ENCODE measurements at regions not wholly inside any gene's neighbourhood (a gene's known extent, or its start where the extent isn't known, plus 50 kb on each side); places are given as distances from the start of the nearest gene placed in this dataset.
"Not testable (repeated sequence)": the region's sequence is repeated elsewhere in the genome, so short reads cannot be mapped to it uniquely, and the experiment has no call there.

DNA sequence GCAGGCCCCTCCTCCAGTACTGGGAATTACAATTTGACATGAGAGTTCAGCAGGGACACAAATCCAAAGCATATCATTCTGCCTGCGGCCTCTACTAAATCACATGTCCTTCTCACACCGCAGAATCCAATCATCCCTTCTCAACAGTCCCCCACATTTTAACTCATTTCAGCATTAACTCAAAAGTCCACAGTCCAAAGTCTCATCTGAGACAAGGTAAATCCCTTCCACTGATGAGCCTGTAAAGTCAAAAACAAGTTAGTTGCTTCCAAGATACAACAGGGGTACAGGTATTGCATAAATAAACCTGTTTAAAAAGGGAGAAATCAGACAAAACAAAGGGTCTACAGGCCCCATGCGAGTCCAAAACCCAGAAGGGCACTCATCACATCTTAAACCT, 64.0 kb downstream of the EBNA1BP2 start:
- no peak for DNase-seq

- DNase-seq = no peak
Observed at GRCh38 chr1:43107664-43108063, 64.4 kb downstream of the EBNA1BP2 start.

GRCh38 chr1:43104027-43104763, 67.9 kb downstream of the EBNA1BP2 start:
- no peak for DNase-seq

DNA sequence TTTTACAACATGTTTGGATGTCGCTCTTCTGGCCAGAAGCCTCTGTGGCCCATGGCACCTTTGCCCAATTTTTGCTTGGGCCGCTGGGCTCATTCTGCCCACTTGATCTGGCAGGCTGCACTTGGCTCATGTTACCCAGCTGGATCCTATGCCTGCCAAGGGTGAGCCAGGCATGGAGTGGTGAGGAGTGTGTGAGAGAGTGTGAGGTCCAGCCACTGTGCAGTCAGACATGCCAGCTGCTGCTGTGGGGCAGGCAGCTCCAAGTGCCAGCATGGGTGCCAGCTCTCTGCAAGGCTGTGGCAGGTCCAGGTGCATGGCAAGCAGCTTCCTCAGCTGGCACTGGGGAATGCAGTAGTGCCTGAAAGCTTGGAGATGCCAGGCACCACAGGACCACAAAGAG, 71.0 kb downstream of the EBNA1BP2 start:
- no peak for DNase-seq

GRCh38 chr1:43098200-43098599, 73.9 kb downstream of the EBNA1BP2 start:
- no peak for DNase-seq

DNA sequence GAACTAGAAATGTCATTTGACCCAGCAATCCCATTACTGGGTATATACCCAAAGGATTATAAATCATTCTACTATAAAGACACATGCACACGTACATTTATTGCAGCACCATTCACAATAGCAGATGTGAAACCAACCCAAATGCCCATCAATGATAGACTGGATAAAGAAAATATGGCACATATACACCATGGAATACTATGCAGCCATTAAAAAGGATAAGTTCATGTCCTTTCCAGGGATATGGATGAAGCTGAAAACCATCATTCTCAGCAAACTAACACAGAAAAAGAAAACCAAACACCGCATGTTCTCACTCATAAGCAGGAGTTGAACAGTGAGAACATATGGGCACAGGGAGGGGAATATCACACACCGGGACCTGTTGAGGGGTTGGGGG, 75.6 kb downstream of the EBNA1BP2 start:
- not testable (repeated sequence) for DNase-seq

- DNase-seq = not testable (repeated sequence)
Observed at GRCh38 chr1:43090812-43091211, 81.3 kb downstream of the EBNA1BP2 start.

GRCh38 chr1:43090157-43090556, 81.9 kb downstream of the EBNA1BP2 start:
- DNase-seq = not testable (repeated sequence)

DNA sequence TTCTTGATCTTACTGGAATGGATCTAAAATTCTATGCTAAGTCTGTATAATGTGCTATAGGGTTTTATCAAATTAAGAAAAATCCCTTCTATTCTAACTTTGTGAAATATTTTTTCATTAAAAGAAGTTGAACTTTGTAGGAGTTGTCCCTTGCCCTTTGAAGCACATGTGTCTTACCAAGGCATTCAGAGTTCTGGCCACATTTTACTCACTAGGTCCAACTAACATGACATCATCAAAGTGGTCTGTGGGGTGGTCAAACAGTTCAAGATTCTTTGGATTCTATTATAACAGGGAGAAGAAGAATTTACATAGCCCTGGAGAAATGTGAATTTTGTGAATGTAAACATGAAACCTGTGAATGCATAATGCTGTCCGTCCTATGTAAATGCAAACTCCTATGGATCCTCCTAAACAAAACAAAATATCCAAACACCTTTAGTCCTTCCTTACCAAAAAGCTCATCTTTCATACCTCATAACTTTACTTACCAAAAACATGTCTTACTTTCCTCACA, 88.7 kb downstream of the EBNA1BP2 start:
- DNase-seq = no peak

DNA sequence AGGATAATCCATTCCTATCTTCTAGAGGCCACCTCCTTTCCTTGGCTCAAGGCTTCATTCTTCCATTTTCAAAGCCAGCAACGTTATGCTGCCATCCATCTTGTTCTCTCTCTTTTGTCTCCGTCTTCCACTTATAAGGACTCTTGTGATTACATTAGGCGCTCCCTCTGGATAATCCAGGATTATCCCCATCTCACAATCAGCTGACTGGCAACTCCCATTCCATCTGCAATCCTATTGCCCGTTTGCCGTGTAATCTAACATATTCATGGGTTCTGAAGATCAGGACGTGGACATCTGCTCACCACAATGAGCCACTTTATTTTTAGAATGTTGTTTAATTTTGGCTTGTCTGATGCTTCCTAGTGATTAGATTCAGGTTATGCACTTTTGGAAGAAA, 89.3 kb downstream of the EBNA1BP2 start:
- no peak for DNase-seq

GRCh38 chr1:43077273-43077672, 94.8 kb downstream of the EBNA1BP2 start:
- no peak for DNase-seq

GRCh38 chr1:43074709-43075108, 97.4 kb downstream of the EBNA1BP2 start:
- DNase-seq = no peak

DNA sequence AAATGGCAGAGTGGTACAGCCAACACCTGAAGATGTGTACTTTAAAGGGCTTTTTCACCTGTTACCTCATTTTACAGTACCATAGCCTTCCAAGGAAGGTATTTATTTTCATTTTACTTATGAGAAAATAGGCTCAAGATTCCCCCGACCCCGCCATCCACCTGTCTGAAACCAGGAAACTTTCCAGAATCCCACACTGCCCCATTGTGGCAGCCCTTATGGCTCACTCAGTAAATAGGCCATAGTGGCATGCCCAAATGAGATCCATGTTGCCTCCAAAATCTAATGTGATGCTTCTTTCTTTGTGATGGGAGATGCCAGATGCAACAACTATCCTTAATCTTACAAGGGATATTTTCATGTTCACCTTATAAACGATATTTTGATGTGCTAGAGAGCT, 97.8 kb downstream of the EBNA1BP2 start:
- DNase-seq = no peak

- DNase-seq = peak; percentile 79
Observed at GRCh38 chr1:43073490-43074230, 98.4 kb downstream of the EBNA1BP2 start.

- no peak for DNase-seq
Observed at GRCh38 chr1:43072314-43072713, 99.8 kb downstream of the EBNA1BP2 start.

- DNase-seq = no peak
Observed at GRCh38 chr1:43071241-43071640, 100.8 kb downstream of the EBNA1BP2 start.

- DNase-seq = no peak
Observed at GRCh38 chr1:43069461-43070050, 102.5 kb downstream of the EBNA1BP2 start.

DNA sequence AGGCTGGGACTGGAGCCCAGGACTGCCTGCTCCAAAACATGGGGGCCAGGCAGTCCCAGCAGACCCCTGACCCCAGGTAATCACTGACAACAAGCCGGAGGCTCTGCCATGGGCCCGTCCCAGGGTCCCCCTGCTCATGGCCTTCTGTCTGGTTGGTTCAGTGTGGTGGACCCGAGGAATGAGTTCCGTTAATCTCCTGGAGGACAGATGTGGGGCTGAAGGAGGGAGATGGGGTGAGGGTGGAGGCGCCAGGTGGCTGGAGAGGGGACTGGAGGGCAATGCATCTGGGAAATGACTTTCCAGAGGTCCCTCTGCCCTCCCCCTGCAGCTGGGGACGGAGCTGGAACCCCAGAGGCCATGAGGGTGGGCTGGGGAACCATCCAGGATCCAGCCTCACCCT, 103.2 kb downstream of the EBNA1BP2 start:
- no peak for DNase-seq

DNA sequence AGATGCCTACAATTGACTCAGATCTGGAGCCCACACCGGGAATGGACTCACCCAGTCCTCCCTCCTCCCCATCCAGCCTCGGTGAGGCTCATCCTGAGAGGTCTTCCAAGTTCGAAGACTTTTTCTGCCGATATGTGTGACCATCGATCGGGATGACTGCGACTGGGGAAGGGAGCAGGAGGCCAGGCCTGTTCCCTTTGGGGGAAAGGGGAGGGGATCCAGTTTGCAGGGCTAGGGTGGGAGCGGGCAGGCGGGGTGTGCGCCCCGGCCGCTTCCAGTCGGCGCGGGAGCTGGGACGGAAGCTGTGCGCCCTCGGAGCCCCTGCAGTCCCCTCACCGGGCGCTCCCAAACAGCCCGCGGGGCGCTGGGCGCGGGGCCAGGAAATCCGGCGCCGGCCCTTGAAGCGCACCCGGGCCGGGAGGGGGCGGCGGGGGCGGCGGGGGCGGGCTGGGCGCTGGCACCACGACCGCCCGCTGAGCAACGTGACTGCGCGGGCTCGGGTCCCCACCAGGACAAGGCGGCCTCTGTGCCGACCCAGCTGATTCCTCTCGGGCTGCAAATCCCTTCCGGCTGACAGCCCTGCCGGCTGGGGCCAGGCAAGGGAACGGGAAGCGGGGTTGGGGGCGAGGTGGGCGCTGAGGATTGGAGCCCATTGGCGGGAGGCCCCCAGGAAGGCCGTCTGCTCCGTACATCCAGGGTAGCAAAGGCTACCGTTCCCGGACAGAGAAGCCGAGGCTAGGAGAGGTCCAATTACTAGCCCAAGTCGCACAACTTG, 103.9 kb downstream of the EBNA1BP2 start:
- peak; percentile 8 for DNase-seq

DNA sequence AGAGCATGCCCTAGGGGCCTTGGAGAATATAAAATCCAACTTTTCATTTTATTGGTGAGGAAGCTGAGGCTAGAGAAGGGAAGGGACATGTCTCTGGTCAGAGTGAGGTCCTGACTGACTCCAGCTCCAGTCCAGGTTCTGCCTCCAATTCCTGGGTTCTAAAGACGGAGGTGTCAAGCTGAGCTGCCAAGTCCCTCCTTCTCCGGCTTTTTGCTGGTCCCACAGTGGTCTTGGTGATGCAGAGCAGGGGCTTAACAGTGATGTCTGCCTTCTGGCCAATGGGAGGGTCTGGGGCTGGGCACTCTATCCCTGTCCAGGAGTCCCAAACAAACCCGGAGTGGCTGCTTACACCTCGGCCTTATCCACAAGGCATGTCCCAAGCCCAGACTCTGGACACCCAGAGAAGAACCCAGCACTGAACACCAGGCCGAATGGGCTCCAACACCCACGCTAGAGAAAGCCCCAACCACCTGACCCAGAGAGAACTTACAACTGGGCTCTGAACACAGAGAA, 104.8 kb downstream of the EBNA1BP2 start:
- no peak for DNase-seq

DNA sequence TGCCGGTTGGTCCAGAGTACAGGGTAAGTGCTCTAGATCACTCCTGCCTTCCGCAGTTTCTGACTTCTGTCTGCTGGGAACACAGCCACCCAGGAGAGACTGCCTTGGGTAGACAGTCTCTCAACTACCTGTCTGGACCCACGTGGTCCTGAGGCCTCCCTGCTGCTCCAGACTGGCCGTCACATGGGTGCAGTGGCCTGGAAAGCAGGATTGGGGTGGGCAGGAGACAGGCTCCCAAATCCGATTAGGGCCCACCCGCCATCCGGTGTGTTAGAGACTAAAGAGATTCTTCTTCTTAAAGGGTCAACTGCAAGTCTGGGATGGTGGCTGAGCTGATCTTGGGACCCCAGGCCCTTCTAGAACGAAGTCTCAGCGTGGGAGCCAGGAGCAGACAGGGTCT, 105.5 kb downstream of the EBNA1BP2 start:
- no peak for DNase-seq

GRCh38 chr1:43065616-43066399, 106.3 kb downstream of the EBNA1BP2 start:
- DNase-seq = no peak
